ENCODE measurements at regions not wholly inside any gene's neighbourhood (a gene's known extent, or its start where the extent isn't known, plus 50 kb on each side); places are given as distances from the start of the nearest gene placed in this dataset.

GRCh38 chr21:38740090-38740489 lies 65.6 kb upstream of the ETS2 start:
- Histone ChIP-seq H3K4me1 (ENCODE audit: control insufficient read depth, insufficient read depth, low read length, poor library complexity, severe bottlenecking) (no peaks in the 10 kb centered on the region), H3K27ac (ENCODE audit: low read depth, low read length, severe bottlenecking) (no peak overlapping the region), H3K9me3 (ENCODE audit: control insufficient read depth, low read length) (no peaks in the 10 kb centered on the region), H3K4me3 (ENCODE audit: extremely low read depth, insufficient read depth, low read length, poor library complexity, severe bottlenecking) (no peak overlapping the region), H3K36me3 (ENCODE audit: control insufficient read depth, insufficient read depth, low read length) (no peaks in the 10 kb centered on the region)
- WGBS, 2 experiments (ENCODE audit: insufficient coverage in 2 of 2), result 87 to 100% methylated on average over 1 to 3 of the region's 3 CpGs

GRCh38 chr21:38741092-38741949 lies 64.4 kb upstream of the ETS2 start:
- H3K4me3 ChIP-seq (ENCODE audit: extremely low read depth, insufficient read depth, low read length, poor library complexity, severe bottlenecking), result no peak overlapping the region
- H3K36me3 ChIP-seq (ENCODE audit: control insufficient read depth, insufficient read depth, low read length), result no peaks in the 10 kb centered on the region
- H3K27ac ChIP-seq (ENCODE audit: low read depth, low read length, severe bottlenecking), result no peak overlapping the region
- H3K4me1 ChIP-seq (ENCODE audit: control insufficient read depth, insufficient read depth, low read length, poor library complexity, severe bottlenecking), result no peaks in the 10 kb centered on the region
- 91 to 100% methylated on average over 1 to 4 of the region's 5 CpGs for WGBS, 2 experiments (ENCODE audit: insufficient coverage in 2 of 2)
- no peaks in the 10 kb centered on the region for H3K9me3 ChIP-seq (ENCODE audit: control insufficient read depth, low read length)

DNA sequence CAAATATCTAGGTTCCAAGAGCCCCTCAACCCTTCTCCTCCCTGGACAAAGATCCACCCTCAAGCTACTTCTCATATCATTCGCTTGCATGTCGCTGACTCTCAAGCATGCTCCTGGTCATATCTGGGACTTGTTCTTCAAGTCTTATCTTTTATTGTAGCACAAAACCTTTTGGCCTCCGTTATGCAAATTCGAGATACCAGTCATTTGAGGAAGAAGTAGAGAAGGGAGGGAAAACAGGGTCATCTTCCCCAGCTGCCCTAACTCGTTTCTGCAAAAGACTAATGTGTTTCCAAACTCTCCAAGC lies 63.8 kb upstream of the ETS2 start:
- WGBS, 2 experiments (ENCODE audit: insufficient coverage in 2 of 2), result 86 to 93% methylated on average over 2 to 4 of the region's 5 CpGs
- no peak overlapping the region for H3K27ac ChIP-seq (ENCODE audit: low read depth, low read length, severe bottlenecking)
- no peak overlapping the region for H3K4me3 ChIP-seq (ENCODE audit: extremely low read depth, insufficient read depth, low read length, poor library complexity, severe bottlenecking)
- no peaks in the 10 kb centered on the region for H3K36me3 ChIP-seq (ENCODE audit: control insufficient read depth, insufficient read depth, low read length)
- no peaks in the 10 kb centered on the region for H3K4me1 ChIP-seq (ENCODE audit: control insufficient read depth, insufficient read depth, low read length, poor library complexity, severe bottlenecking)
- H3K9me3 ChIP-seq (ENCODE audit: control insufficient read depth, low read length), result no peaks in the 10 kb centered on the region

GRCh38 chr21:38742580-38743260 lies 63.0 kb upstream of the ETS2 start:
- 90 to 100% methylated on average over 1 of the region's 1 CpG for WGBS, 2 experiments (ENCODE audit: insufficient coverage in 2 of 2)
- no peak overlapping the region for H3K4me3 ChIP-seq (ENCODE audit: extremely low read depth, insufficient read depth, low read length, poor library complexity, severe bottlenecking)
- no peaks in the 10 kb centered on the region for H3K9me3 ChIP-seq (ENCODE audit: control insufficient read depth, low read length)
- H3K27ac ChIP-seq (ENCODE audit: low read depth, low read length, severe bottlenecking), result no peak overlapping the region
- H3K4me1 ChIP-seq (ENCODE audit: control insufficient read depth, insufficient read depth, low read length, poor library complexity, severe bottlenecking), result no peaks in the 10 kb centered on the region
- H3K36me3 ChIP-seq (ENCODE audit: control insufficient read depth, insufficient read depth, low read length), result no peaks in the 10 kb centered on the region

DNA sequence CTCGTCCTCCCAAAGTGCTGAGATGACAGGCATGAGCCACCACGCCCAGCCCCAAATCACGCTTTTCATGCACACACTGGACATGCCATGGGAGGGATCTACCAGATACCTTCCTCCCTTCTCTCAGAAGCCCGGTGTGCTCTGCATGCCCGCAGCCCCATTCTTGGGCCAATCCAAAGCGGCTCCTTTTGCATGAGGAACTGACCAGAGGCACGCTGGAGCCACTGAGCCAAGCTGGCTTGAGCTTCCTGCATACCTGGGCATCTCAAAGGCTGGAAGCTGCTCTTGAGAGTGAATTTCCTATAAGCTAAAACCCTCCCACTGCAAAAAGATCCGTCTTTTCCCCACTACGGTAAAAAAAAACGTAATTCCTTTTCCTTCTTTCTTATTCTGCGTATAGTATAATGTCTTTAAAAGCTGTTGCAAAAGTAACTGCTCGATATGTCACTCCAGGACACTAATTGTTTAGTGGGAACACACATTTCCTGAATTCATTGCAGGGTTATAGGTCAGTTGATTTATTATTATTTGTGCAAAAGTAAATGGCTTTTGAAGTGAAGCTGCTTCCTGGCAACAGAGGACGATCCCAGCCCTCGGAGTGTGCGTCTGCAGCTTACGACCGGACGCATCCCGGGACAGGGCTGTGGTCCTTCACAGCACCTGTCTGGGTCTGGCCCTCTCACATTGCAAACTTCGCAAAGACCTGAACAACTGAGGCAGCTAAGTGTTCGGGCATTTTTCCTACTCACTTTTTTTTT lies 61.8 kb upstream of the ETS2 start:
- H3K4me1 ChIP-seq (ENCODE audit: control insufficient read depth, insufficient read depth, low read length, poor library complexity, severe bottlenecking), result no peaks in the 10 kb centered on the region
- no peaks in the 10 kb centered on the region for H3K36me3 ChIP-seq (ENCODE audit: control insufficient read depth, insufficient read depth, low read length)
- H3K27ac ChIP-seq (ENCODE audit: low read depth, low read length, severe bottlenecking), result no peak overlapping the region
- H3K9me3 ChIP-seq (ENCODE audit: control insufficient read depth, low read length), result no peaks in the 10 kb centered on the region
- 93 to 94% methylated on average over 14 to 17 of the region's 21 CpGs for WGBS, 2 experiments (ENCODE audit: insufficient coverage in 2 of 2)
- H3K4me3 ChIP-seq (ENCODE audit: extremely low read depth, insufficient read depth, low read length, poor library complexity, severe bottlenecking), result no peak overlapping the region

DNA sequence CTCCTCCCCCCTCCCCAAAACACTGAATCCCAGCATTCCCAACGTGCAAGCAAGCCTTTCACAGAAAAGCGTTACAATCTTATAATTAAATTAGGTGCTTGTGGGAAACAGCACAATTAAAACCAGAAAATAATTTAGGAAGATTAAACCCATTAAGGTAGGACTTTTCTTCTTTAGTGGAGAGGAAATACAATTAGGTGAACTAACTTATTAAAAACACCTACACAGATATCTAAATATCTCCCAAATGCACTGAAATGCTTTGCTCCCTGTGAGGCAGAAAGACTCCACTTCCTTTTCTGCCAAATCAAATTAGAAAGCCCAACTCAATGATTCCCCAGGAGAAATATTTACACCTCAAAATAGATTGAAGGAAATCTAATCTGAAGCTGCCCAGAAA lies 60.9 kb upstream of the ETS2 start:
- no peaks in the 10 kb centered on the region for H3K4me1 ChIP-seq (ENCODE audit: control insufficient read depth, insufficient read depth, low read length, poor library complexity, severe bottlenecking)
- H3K4me3 ChIP-seq (ENCODE audit: extremely low read depth, insufficient read depth, low read length, poor library complexity, severe bottlenecking), result no peak overlapping the region
- H3K36me3 ChIP-seq (ENCODE audit: control insufficient read depth, insufficient read depth, low read length), result no peaks in the 10 kb centered on the region
- no peak overlapping the region for H3K27ac ChIP-seq (ENCODE audit: low read depth, low read length, severe bottlenecking)
- no peaks in the 10 kb centered on the region for H3K9me3 ChIP-seq (ENCODE audit: control insufficient read depth, low read length)
- no CpG with 5 or more reads among the region's 2 CpGs for WGBS, 2 experiments (ENCODE audit: insufficient coverage in 2 of 2)

DNA sequence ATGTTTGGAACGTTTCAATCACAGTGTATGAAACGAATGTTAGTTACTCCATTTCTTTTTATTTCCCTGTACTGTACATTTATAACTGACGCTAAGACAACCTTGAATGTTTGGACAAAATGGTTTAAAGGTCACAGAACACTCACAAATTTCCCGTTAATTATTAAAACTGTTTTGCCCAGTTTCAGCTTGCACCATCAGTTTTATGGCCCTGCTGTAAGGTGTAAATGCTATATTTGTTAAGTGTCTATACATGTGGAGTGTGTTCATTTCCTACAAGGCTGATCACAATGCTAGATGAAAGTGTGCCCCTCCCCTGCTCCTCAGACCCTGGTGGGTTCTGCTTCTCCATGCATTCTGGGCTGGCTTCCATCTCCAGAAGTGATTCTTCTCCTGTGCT lies 57.9 kb upstream of the ETS2 start:
- no peak overlapping the region for H3K27ac ChIP-seq (ENCODE audit: low read depth, low read length, severe bottlenecking)
- no peaks in the 10 kb centered on the region for H3K4me1 ChIP-seq (ENCODE audit: control insufficient read depth, insufficient read depth, low read length, poor library complexity, severe bottlenecking)
- H3K4me3 ChIP-seq (ENCODE audit: extremely low read depth, insufficient read depth, low read length, poor library complexity, severe bottlenecking), result no peak overlapping the region
- 60 to 77% methylated on average over 1 to 4 of the region's 4 CpGs for WGBS, 2 experiments (ENCODE audit: insufficient coverage in 2 of 2)
- no peaks in the 10 kb centered on the region for H3K9me3 ChIP-seq (ENCODE audit: control insufficient read depth, low read length)
- H3K36me3 ChIP-seq (ENCODE audit: control insufficient read depth, insufficient read depth, low read length), result no peaks in the 10 kb centered on the region

DNA sequence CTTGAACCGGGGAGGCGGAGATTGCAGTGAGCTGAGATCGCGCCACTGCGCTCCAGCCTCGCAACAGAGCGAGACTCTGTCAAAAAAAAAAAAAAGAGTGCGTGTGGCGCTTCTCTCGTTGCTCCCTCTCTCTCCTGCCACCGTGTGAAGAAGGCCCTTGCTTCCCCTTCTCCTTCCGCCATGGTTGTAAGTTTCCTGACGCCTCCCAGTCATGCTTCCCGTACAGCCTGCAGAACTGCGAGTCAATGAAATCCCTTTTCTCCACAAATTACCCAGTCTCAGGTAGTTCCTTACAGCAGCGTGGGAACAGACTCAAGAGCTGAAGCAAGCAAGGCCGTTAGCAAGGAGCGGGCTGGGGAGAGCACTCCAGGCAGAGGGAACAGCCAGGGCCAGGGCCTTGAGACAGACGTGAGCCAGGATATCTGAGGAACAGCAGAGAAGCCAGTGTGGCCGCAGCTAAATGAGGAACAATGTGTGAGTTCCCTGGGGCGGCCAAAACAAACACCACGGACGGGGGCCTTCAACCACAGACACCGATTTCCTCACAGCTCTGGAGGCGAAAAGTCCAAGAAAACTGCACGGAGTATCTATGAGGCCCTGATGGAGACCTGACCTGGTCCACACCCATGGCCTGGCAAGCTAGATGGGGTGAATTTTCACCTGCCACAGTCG lies 54.2 kb upstream of the ETS2 start:
- 91% methylated on average over 24 to 25 of the region's 27 CpGs for WGBS, 2 experiments (ENCODE audit: insufficient coverage in 2 of 2)
- no peak overlapping the region for H3K4me3 ChIP-seq (ENCODE audit: extremely low read depth, insufficient read depth, low read length, poor library complexity, severe bottlenecking)
- no peaks in the 10 kb centered on the region for H3K36me3 ChIP-seq (ENCODE audit: control insufficient read depth, insufficient read depth, low read length)
- H3K9me3 ChIP-seq (ENCODE audit: control insufficient read depth, low read length), result no peaks in the 10 kb centered on the region
- H3K27ac ChIP-seq (ENCODE audit: low read depth, low read length, severe bottlenecking), result no peak overlapping the region
- peaks cover 6% of the 10 kb centered on the region for H3K4me1 ChIP-seq (ENCODE audit: control insufficient read depth, insufficient read depth, low read length, poor library complexity, severe bottlenecking)

DNA sequence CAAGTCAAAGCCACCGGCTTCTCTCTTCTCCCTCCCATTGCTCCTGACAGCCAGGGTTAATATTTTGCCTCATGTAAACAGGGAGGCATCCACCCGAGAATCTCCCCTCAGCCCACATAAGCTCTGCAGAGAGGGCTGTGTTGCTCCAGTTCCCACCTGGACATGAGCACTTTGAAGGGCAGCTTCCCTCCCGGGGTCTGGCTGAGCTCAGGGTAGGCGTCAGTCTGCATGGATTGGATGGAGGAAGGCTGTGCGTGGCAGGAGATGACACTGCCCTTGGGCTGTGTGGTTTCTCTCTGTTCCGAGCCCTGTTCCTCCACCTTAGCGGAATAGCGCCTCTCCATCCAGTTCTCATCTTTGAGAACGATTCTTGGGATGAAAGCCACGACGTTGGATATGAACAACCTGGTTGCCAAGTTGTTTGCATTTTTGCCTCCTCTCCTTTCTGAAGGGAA lies 53.7 kb upstream of the ETS2 start:
- peaks cover 11% of the 10 kb centered on the region for H3K4me1 ChIP-seq (ENCODE audit: control insufficient read depth, insufficient read depth, low read length, poor library complexity, severe bottlenecking)
- no peak overlapping the region for H3K27ac ChIP-seq (ENCODE audit: low read depth, low read length, severe bottlenecking)
- H3K4me3 ChIP-seq (ENCODE audit: extremely low read depth, insufficient read depth, low read length, poor library complexity, severe bottlenecking), result no peak overlapping the region
- WGBS, 2 experiments (ENCODE audit: insufficient coverage in 2 of 2), result 91 to 96% methylated on average over 10 to 11 of the region's 11 CpGs
- no peaks in the 10 kb centered on the region for H3K9me3 ChIP-seq (ENCODE audit: control insufficient read depth, low read length)
- no peaks in the 10 kb centered on the region for H3K36me3 ChIP-seq (ENCODE audit: control insufficient read depth, insufficient read depth, low read length)

GRCh38 chr21:38753114-38753513 lies 52.6 kb upstream of the ETS2 start:
- H3K27ac ChIP-seq (ENCODE audit: low read depth, low read length, severe bottlenecking), result no peak overlapping the region
- peaks cover 12% of the 10 kb centered on the region for H3K4me1 ChIP-seq (ENCODE audit: control insufficient read depth, insufficient read depth, low read length, poor library complexity, severe bottlenecking)
- H3K36me3 ChIP-seq (ENCODE audit: control insufficient read depth, insufficient read depth, low read length), result no peaks in the 10 kb centered on the region
- WGBS, 2 experiments (ENCODE audit: insufficient coverage in 2 of 2), result 83 to 91% methylated on average over 2 of the region's 3 CpGs
- no peak overlapping the region for H3K4me3 ChIP-seq (ENCODE audit: extremely low read depth, insufficient read depth, low read length, poor library complexity, severe bottlenecking)
- H3K9me3 ChIP-seq (ENCODE audit: control insufficient read depth, low read length), result no peaks in the 10 kb centered on the region
